ENCODE measurements at regions not wholly inside any gene's neighbourhood (a gene's known extent, or its start where the extent isn't known, plus 50 kb on each side); places are given as distances from the start of the nearest gene placed in this dataset.

- no peak for DNase-seq (ENCODE audit: low spot score)
Observed at GRCh38 chr18:41237317-41237716, 717.7 kb upstream of the PIK3C3 start.

DNA sequence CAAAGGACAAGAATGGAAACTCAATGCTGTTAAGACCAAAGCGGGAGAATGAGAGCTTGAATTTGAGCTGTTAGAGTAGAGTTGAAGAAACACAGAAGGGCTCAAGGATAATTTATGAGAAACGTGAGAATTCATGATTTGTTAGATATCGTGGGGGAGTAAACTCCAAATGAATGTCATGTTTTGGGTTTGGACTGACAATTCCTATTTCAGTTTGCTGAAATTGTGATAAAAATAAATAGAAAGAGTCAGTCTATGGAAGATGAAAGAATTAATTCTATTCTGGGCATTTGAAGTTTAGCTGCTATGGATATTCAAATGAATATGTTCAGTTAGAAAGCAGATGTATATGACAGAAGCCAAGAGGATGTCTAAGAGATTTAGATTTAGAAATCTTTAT is 723.4 kb upstream of the PIK3C3 start:
- no peak for DNase-seq (ENCODE audit: low spot score)

DNA sequence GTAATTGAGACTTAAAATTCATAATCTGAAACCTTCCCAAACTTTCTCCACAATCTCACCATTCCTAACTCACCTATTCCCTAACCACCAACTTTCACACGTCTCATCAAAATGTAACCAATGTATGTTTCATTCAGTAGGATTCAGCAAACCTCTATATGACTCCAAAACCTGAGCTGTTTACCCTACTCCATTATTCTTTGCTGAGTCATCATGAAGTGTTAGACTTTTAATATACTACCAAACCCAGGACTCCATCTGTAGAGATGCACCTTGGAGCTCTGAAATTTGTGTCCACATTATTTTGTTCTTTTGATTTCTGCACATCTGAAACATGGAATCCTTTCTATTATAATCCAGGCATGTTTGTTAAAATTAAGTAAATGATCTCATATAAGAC is 727.0 kb upstream of the PIK3C3 start:
- DNase-seq (ENCODE audit: low spot score): no peak

GRCh38 chr18:41226911-41227310 is 728.1 kb upstream of the PIK3C3 start:
- no peak for DNase-seq (ENCODE audit: low spot score)

- DNase-seq (ENCODE audit: low spot score): no peak
Observed at GRCh38 chr18:41226186-41226585, 728.8 kb upstream of the PIK3C3 start.

DNA sequence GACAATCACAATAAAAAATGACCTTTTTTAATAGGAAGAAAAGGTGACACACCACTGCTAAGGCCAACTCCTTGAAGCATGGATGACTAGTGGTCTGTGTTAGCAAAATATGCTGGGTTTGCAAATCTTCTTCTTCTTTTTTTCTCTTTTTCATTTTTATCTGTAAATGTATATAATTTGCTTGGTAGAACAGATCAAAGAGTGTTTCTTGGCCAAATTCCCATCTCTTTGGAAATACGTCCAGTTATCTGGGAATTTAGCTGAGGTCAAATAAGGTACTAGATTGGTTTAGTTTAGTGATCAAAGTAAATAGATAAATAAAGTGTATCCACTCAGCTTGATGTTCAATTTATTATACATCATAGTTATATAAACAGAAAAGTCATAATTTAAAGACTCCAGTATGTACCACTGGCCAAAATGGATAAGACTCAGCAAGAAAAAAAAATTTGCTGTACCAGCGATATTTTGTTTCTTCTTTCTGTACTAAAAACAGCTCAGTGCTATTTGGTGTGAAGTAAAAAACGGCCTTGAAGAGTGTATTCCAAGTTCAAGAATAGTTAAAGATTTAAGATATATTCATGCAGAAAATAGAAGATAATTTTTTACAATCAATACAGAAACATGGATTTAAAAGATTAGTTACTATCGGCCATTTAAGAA is 738.6 kb upstream of the PIK3C3 start:
- no peak for DNase-seq (ENCODE audit: low spot score)

DNA sequence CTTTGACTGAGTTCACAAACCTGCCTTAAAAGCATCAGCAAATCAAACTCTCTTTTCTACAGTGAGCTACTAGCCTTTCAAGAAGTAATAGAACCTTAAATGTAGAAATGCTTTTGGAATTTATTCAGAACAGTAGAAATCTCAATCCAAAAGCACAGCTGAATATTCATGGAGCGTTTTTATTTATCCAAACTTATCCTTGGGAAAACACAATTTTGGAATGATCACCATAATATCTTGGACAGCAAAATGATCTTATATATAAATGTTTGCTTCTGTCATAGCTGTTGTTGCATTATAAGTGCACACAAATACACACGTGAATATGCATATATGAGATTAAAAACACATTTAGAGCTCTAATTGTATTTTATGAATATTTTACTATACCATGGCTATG is 747.3 kb upstream of the PIK3C3 start:
- DNase-seq (ENCODE audit: low spot score): no peak

GRCh38 chr18:41206341-41206830 is 748.6 kb upstream of the PIK3C3 start:
- no peak for DNase-seq (ENCODE audit: low spot score)

DNA sequence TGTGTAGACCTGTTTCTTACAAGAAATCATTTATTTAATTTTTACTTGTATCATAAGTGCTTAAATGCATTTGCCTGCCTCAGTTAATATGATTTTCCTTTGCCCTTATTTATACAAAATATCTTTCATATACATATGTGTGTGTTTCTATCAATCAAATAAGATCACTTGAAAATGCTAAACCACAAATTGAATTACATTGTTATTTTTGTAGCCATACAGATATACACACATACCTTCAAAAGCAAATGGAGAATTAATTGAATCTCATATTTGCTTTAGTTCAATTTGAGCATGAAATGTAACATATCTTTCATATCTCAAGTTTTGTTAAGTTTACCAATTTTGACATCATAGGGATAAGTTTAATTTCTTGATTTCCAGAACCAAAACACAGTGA is 755.8 kb upstream of the PIK3C3 start:
- DNase-seq (ENCODE audit: low spot score): no peak

GRCh38 chr18:41197967-41198366 is 757.1 kb upstream of the PIK3C3 start:
- no peak for DNase-seq (ENCODE audit: low spot score)

DNA sequence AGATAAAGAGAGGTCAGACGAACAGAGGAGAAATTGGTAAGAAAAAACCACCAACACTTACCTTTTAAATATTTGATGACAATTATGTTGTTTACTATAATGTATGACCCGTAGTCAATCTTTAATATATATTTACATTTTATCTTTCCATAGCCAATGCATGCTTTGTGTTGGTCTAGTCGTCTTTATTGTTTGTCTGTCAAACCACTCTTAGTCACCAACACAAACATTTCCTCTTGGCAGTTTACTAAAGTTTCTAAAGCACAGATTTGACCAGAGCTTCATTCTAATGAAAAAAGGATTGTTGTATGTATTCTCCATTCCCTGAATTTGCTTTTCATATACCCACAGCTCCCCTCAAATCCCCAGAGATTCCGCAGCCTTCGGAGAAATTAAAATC is 784.7 kb upstream of the PIK3C3 start:
- no peak for DNase-seq (ENCODE audit: low spot score)

GRCh38 chr18:41165625-41166024 is 789.4 kb upstream of the PIK3C3 start:
- no peak for DNase-seq (ENCODE audit: low spot score)

- no peak for DNase-seq (ENCODE audit: low spot score)
Observed at GRCh38 chr18:41162781-41163180, 792.3 kb upstream of the PIK3C3 start.

GRCh38 chr18:41162191-41162590 is 792.8 kb upstream of the PIK3C3 start:
- DNase-seq (ENCODE audit: low spot score): no peak

DNA sequence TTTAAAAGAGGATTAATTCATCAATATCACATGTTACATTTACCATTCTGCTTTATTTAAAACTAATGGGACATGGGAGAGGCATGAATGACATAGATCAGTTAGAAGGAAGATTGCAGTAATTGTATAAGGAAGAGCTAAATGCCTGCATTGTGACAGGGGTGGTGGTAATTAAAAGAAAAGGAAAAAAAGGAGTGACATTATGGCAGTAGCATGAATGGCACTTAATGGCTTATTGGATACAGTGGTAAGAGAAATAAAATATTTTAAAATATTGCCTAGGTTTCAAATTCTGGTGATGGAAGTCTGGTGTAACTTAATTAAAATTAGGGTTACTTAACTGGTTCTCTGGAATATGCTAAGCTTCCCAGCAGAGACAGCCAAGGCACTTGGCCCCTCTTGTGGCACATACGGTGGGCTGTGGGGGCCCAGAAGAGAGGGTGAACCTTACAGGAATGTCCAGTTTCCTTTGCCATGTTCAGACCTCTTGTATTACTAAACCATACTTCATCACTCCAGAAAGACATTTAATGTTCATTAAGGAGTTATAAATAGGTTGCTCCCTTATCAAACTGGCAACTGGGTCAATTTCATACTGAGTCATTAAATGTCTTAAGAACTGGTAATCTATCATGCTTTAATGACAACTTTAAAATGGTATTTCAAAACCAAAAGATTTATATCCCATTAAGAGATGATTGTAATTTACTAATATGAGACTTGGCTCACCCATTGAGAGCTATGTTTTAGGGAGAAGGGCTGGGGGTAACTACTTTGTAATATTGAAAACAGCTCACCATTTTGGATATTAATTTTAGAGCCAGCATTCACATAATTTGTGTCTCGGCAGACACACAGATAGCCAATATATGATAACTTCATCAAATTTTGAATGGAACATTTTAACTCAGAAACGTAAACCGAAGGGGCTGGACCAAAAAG is 798.9 kb upstream of the PIK3C3 start:
- DNase-seq (ENCODE audit: low spot score): no peak

DNA sequence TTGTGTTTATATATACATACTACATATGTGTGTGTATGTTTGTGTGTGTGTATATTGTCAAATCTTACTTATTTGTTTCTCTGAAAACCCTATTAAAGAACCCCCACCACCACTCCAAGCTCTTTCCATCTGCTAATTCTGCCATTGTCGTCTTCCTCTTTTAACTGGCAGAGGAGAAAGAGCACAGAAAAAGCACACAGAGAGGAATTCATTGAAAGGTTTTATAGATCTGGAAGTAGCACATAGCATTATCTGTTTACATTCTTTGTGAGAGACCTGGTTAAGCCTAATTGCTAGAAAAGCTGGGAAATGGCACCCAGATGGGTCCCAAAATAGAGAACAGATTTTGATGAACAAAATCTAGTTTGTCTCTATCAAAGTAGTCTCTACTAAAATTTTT is 800.0 kb upstream of the PIK3C3 start:
- no peak for DNase-seq (ENCODE audit: low spot score)

DNA sequence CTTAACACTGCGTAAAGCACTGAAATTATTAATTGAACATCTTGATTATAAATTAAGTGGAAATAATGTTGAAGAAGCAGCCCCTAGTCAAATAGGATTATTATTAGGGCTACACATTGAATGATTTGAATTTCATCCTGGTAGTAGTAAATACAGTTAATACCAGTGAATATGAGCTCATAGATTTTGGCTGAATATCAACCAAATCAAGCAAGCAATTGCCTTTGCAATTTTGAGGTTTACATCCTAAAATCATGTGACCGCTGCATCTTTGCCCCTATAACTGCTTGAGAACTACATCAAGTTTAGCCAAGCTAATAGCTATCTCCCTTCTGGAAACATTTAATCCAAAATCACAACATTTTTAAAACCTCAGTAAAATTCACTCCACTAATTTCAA is 801.2 kb upstream of the PIK3C3 start:
- DNase-seq (ENCODE audit: low spot score): no peak

DNA sequence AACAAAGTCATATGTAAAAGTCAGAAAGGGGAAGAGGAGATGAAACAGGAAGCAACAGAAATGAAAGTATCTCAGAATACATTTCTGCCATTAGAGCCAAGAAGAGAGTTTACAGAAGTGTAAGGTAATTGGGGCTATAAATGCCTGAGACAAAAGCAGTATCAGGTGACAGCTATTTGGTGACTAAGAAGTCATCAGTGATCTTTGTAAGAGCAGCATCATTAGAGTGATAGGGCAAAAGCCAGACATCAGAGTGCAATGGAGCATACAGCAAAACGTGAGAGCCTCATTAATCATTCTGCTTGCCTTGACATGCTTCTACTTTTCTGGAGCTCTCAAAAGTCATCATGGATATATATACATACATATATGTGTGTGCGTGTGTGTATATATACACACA is 804.7 kb upstream of the PIK3C3 start:
- DNase-seq (ENCODE audit: low spot score): no peak

- DNase-seq (ENCODE audit: low spot score): no peak
Observed at GRCh38 chr18:41146301-41146700, 808.7 kb upstream of the PIK3C3 start.

DNA sequence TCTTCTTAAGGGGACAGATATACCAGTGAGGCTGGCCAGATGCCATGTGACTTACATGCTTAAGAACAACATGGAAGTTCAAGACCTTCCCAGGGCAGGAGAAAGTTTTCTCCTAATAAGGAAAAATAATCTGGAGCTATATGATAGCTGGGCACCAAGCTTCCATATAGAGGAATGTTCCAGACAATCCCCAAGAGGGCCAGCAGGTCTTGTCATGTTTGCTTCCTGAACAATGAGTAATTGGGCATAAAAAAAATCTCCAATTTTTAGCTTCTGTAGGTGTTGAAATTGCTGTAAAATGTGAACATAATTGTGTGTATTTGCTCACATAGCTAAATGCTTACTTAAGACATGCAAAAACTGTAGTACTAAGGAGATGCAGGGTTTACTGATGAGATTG is 809.5 kb upstream of the PIK3C3 start:
- DNase-seq (ENCODE audit: low spot score): no peak

DNA sequence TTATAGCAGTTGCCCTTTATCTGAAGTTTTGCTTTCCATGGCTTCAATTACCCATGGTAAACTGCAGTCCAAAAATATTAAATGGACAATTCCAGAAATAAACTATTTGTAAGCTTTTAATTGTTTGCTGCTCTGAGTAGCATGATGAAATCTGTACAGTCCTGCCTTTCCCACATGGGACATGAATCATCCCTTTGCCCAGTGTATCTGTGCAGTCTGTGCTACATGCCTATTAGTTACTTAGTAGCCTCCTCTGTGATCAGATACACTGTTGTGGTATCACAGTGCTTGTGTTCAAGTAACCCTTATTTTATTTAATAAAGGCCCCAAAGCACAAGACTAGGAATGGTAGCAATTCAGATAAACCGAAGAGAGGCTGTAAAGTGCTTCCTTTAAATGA is 810.6 kb upstream of the PIK3C3 start:
- no peak for DNase-seq (ENCODE audit: low spot score)

DNA sequence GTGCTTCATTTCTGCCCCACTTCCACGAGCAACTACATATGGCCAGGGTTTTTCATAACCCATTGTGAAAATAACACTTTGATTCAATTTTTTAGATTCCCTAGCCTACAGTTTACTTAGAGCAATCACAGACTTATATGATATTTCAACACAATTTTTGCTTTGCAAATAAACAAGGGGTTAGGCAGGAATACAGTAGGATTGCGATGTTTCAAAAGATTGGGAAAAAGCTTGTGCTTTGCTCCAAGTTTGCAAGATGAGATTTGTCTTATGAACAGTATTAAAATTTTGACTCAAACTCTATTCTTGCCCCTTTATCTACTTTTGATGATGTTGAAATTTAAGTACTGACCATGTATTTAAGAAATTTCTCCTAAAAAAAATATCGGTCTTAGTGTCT is 814.5 kb upstream of the PIK3C3 start:
- no peak for DNase-seq (ENCODE audit: low spot score)

DNA sequence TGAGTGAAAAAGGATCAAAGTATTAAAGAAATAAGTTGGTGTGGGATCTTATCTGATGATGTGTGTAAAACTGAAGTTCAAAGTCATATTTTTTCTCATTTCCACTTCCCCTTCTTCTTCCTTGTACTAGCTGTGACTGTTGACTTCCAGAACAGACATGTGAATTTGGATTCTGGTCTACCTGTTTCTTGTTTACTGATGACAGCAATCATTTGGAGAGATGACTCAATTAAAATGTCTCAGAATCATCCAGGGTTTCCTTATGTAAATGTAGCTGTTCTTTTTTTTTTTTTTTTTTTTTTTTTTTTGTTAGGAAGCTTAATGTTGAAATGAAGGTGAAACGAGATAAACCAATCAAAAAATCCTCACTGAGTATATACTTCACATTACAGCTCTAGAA is 819.9 kb upstream of the PIK3C3 start:
- DNase-seq (ENCODE audit: low spot score): no peak

Data from CD4-positive, alpha-beta T cell treated with Interleukin-6 at 100 ng/mL for 8 hours (primary cell).